H1 (cell line): ENCODE measurements at regions not wholly inside any gene's neighbourhood (a gene's known extent, or its start where the extent isn't known, plus 50 kb on each side); places are given as distances from the start of the nearest gene placed in this dataset.

Experiments
- EGR1 ChIP-seq: IDR thresholded peaks from 2 replicates; pipeline ENCODE4 v1.6.1; 2011; ENCODE audit warnings: low read depth, low read length, borderline replicate concordance
- EP300 ChIP-seq, 2 experiments: IDR thresholded peaks; 1 replicate in 1 of 2; 2 replicates in 1 of 2; pipeline ENCODE4 v1.6.1; 2011 to 2012; ENCODE audit warnings: low read depth in 2 of 2, low read length in 2 of 2, mild to moderate bottlenecking in 2 of 2, borderline replicate concordance in 1 of 2, inconsistent platforms in 1 of 2, moderate library complexity in 1 of 2
- EZH2 ChIP-seq: fragments of 200-600 bp; sonication (generic); IDR thresholded peaks from 2 replicates; pipeline ENCODE4 v1.7.1; 2012; ENCODE audit warnings: low read depth, mild to moderate bottlenecking, moderate library complexity, low read length, inconsistent platforms; ENCODE audit not compliant: severe bottlenecking
- GABPA ChIP-seq: IDR thresholded peaks from 2 replicates; pipeline ENCODE4 v1.6.1; 2011; ENCODE audit warnings: mild to moderate bottlenecking, low read length, moderate library complexity, borderline replicate concordance; ENCODE audit not compliant: insufficient read depth
- GTF2F1 ChIP-seq: IDR thresholded peaks from 2 replicates; pipeline ENCODE4 v1.6.1; 2012; ENCODE audit warnings: low read depth, low read length, improper control_type of control experiment, borderline replicate concordance
- HDAC6 ChIP-seq: IDR thresholded peaks from one replicate; pipeline ENCODE4 v1.7.1; 2012; ENCODE audit warnings: low read depth, mild to moderate bottlenecking, inconsistent platforms, low read length, moderate library complexity
- JUND ChIP-seq: IDR thresholded peaks from 2 replicates; pipeline ENCODE4 v1.6.1; 2011; ENCODE audit warnings: mild to moderate bottlenecking, improper control_type of control experiment, low read length
- POLR2A ChIP-seq, 2 experiments: IDR thresholded peaks; 1 replicate in 1 of 2; 2 replicates in 1 of 2; pipeline ENCODE4 v1.6.1; 2011; ENCODE audit warnings: low read depth in 2 of 2, low read length in 2 of 2, mild to moderate bottlenecking in 2 of 2; ENCODE audit errors: control extremely low read depth in 1 of 2
- RNF2 ChIP-seq: fragments of 200-900, 300-1000 bp; sonication (generic); IDR thresholded peaks from 2 replicates; pipeline ENCODE4 v1.7.1; 2016; ENCODE audit warnings: borderline replicate concordance, low read depth, mild to moderate bottlenecking, antibody characterized with exemption, low read length; ENCODE audit not compliant: poor library complexity, severe bottlenecking; ENCODE audit errors: missing control alignments
- SIN3A ChIP-seq, 2 experiments: IDR thresholded peaks in 1 of 2; conservative IDR thresholded peaks in 1 of 2; 2 replicates each; pipeline ENCODE4 v1.6.1; 2011 to 2012; ENCODE audit warnings: low read length in 2 of 2, improper control_type of control experiment in 1 of 2, low read depth in 1 of 2, mild to moderate bottlenecking in 1 of 2
- ZNF274 ChIP-seq: IDR thresholded peaks from 2 replicates; pipeline ENCODE4 v1.7.0; 2012; ENCODE audit warnings: low read length, borderline replicate concordance; ENCODE audit errors: extremely low read depth
- TF ChIP-seq, protein P1 (sequence below), 3 experiments: IDR thresholded peaks; 1 replicate in 2 of 3; 2 replicates in 1 of 3; pipeline versions ENCODE4 v1.5.1 to v1.6.1; 2011; ENCODE audit warnings: low read length in 3 of 3, mild to moderate bottlenecking in 3 of 3, inconsistent platforms in 2 of 3, low read depth in 1 of 3, moderate library complexity in 1 of 3; ENCODE audit not compliant: insufficient read depth in 1 of 3; ENCODE audit errors: control extremely low read depth in 1 of 3
- TF ChIP-seq, protein P2 (sequence below): IDR thresholded peaks from 2 replicates; pipeline ENCODE4 v1.6.1; 2011; ENCODE audit warnings: low read depth, mild to moderate bottlenecking, low read length; ENCODE audit not compliant: insufficient read depth

DNA sequence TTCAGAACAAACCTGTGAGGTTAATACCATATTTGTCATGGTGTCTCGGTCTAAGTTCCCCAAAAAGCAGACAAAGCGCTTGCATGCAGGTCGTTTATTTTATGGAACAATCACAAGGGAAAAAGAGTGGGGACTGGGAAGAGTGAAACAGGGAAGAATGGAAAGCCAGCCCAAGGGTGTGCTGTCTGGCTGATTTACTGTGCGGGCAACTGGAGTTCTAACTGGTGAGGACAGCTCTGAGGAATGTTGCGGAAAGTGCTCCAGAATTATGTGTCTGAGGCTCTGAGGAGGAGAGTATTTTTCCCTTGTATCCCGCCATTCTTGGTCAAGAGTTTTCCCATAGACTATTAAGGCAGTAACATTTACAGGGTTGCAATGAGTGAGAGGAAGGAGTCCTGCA is 465.4 kb downstream of the RMST start:
- TF ChIP-seq RNF2 (no peak), SIN3A (conservative IDR thresholded peaks at IDR 0.05 in 1 of 2, IDR thresholded peaks at IDR 0.05 in 1 of 2; ENCODE audit: low read depth in 1 of 2, low read length in 2 of 2) (no peak), JUND (no peak), POLR2A (IDR thresholded peaks at IDR 0.05; ENCODE audit: control extremely low read depth in 1 of 2, low read depth in 2 of 2, low read length in 2 of 2) (no peak), EZH2 (no peak), ZNF274 (no peak), EP300 (IDR thresholded peaks at IDR 0.05; ENCODE audit: borderline replicate concordance in 1 of 2, low read depth in 2 of 2, low read length in 2 of 2) (no peak), GTF2F1 (no peak), GABPA (no peak), HDAC6 (no peak), EGR1 (no peak)
- TF ChIP-seq, protein P1, sequence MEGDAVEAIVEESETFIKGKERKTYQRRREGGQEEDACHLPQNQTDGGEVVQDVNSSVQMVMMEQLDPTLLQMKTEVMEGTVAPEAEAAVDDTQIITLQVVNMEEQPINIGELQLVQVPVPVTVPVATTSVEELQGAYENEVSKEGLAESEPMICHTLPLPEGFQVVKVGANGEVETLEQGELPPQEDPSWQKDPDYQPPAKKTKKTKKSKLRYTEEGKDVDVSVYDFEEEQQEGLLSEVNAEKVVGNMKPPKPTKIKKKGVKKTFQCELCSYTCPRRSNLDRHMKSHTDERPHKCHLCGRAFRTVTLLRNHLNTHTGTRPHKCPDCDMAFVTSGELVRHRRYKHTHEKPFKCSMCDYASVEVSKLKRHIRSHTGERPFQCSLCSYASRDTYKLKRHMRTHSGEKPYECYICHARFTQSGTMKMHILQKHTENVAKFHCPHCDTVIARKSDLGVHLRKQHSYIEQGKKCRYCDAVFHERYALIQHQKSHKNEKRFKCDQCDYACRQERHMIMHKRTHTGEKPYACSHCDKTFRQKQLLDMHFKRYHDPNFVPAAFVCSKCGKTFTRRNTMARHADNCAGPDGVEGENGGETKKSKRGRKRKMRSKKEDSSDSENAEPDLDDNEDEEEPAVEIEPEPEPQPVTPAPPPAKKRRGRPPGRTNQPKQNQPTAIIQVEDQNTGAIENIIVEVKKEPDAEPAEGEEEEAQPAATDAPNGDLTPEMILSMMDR (IDR thresholded peaks at IDR 0.05; ENCODE audit: control extremely low read depth in 1 of 3, insufficient read depth in 1 of 3, low read depth in 1 of 3, low read length in 3 of 3): no peak
- TF ChIP-seq, protein P2, sequence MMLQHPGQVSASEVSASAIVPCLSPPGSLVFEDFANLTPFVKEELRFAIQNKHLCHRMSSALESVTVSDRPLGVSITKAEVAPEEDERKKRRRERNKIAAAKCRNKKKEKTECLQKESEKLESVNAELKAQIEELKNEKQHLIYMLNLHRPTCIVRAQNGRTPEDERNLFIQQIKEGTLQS: no peak
